ENCODE measurements at regions not wholly inside any gene's neighbourhood (a gene's known extent, or its start where the extent isn't known, plus 50 kb on each side); places are given as distances from the start of the nearest gene placed in this dataset.

DNA sequence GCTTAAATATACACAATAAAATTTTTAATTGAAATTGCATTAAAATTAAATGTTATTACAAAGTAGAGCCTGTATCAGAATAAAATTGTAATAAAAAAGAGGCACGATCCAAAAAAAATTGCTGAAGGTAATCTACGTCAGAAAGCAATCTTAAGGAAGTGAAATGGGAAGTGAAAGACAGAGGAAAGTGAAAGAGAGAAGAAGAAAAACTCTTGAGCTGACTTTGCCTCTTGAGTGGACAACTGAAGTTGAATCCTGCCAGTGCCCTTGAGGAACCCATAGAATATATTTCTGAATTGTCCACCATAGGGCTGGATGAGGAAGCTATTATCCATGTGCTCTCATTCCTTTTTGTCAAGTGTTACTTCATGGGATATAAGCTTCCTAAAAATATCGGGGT lies 285.1 kb upstream of the STAC start:
- no peak for DNase-seq
- Histone ChIP-seq H3K27me3 (no peaks in the 10 kb centered on the region), H3K27ac (no peak overlapping the region), H3K36me3 (no peaks in the 10 kb centered on the region), H3K4me1 (no peaks in the 10 kb centered on the region), H3K9me3 (no peaks in the 10 kb centered on the region), H3K4me3 (replicated peaks in 1 of 3) (no peak overlapping the region)
- intact Hi-C loops (cut with DNase I): no loop called here
- 83 to 84% methylated on average over 3 of the region's 3 CpGs for WGBS, 2 donors
- TF ChIP-seq, protein P1, sequence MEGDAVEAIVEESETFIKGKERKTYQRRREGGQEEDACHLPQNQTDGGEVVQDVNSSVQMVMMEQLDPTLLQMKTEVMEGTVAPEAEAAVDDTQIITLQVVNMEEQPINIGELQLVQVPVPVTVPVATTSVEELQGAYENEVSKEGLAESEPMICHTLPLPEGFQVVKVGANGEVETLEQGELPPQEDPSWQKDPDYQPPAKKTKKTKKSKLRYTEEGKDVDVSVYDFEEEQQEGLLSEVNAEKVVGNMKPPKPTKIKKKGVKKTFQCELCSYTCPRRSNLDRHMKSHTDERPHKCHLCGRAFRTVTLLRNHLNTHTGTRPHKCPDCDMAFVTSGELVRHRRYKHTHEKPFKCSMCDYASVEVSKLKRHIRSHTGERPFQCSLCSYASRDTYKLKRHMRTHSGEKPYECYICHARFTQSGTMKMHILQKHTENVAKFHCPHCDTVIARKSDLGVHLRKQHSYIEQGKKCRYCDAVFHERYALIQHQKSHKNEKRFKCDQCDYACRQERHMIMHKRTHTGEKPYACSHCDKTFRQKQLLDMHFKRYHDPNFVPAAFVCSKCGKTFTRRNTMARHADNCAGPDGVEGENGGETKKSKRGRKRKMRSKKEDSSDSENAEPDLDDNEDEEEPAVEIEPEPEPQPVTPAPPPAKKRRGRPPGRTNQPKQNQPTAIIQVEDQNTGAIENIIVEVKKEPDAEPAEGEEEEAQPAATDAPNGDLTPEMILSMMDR (IDR thresholded peaks at IDR 0.05): no peak
- no peak for TF ChIP-seq POLR2A (IDR thresholded peaks at IDR 0.05)

- TF ChIP-seq, protein P1 (IDR thresholded peaks at IDR 0.05): no peak
- TF ChIP-seq POLR2A (IDR thresholded peaks at IDR 0.05): no peak
- no peaks in the 10 kb centered on the region for H3K9me3 ChIP-seq
- H3K27ac ChIP-seq: no peak overlapping the region
- no peaks in the 10 kb centered on the region for H3K4me1 ChIP-seq
- intact Hi-C loops (cut with DNase I): no loop called here
- no peaks in the 10 kb centered on the region for H3K36me3 ChIP-seq
- H3K27me3 ChIP-seq: no peaks in the 10 kb centered on the region
- DNase-seq: no peak
- H3K4me3 ChIP-seq (replicated peaks in 1 of 3): no peak overlapping the region
- WGBS, 2 donors: 88 to 93% methylated on average over 2 of the region's 2 CpGs
Measured at GRCh38 chr3:36097209-36097608, 283.1 kb upstream of the STAC start.

DNA sequence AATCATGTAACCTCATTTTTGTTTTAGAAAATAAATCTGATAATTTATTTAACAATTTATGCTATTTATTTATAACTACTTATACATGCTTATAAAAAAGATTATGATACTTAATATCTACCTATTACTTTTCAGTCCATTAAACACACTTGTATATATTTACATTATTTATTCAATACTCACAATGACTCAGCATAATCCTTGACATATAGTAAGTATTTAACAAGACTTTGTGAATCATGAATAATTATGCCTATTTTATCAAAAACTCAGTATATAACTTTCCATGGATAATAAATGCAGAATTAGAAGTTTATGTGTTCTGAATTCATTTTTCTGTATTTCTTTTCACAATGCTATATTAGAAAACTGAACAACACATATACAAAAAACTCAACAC lies 266.0 kb upstream of the STAC start:
- H3K9me3 ChIP-seq: no peaks in the 10 kb centered on the region
- no peak overlapping the region for H3K27ac ChIP-seq

GRCh38 chr3:36124118-36124796 lies 256.0 kb upstream of the STAC start:
- Histone ChIP-seq H3K4me1 (no peaks in the 10 kb centered on the region), H3K36me3 (no peaks in the 10 kb centered on the region), H3K4me3 (replicated peaks in 1 of 3) (no peak overlapping the region), H3K27me3 (no peaks in the 10 kb centered on the region), H3K9me3 (no peaks in the 10 kb centered on the region), H3K27ac (no peak overlapping the region)
- DNase-seq: peak in 1 of 2 donors; percentile 1
- 57 to 74% methylated on average over 2 of the region's 2 CpGs for WGBS, 2 donors
- TF ChIP-seq, protein P1 (IDR thresholded peaks at IDR 0.05): peak in 1 of 6 experiments; percentile 26
- TF ChIP-seq POLR2A (IDR thresholded peaks at IDR 0.05): no peak
- intact Hi-C loops (cut with DNase I): no loop called here

More for the DNA sequence above, 266.0 kb upstream of the STAC start:
- intact Hi-C loops (cut with DNase I): no loop called here
- Histone ChIP-seq H3K27me3 (no peaks in the 10 kb centered on the region), H3K4me3 (replicated peaks in 1 of 3) (no peak overlapping the region), H3K4me1 (no peaks in the 10 kb centered on the region), H3K36me3 (no peaks in the 10 kb centered on the region)
- TF ChIP-seq POLR2A (IDR thresholded peaks at IDR 0.05): no peak
- TF ChIP-seq, protein P1 (IDR thresholded peaks at IDR 0.05): no peak
- no peak for DNase-seq

GRCh38 chr3:36132214-36132613 lies 248.1 kb upstream of the STAC start:
- intact Hi-C loops (cut with DNase I): no loop called here
- Histone ChIP-seq H3K4me1 (no peaks in the 10 kb centered on the region), H3K27ac (no peak overlapping the region), H3K27me3 (no peaks in the 10 kb centered on the region), H3K4me3 (replicated peaks in 1 of 3) (no peak overlapping the region), H3K9me3 (no peaks in the 10 kb centered on the region), H3K36me3 (no peaks in the 10 kb centered on the region)
- WGBS, 2 donors: 98% methylated on average over 2 of the region's 2 CpGs
- TF ChIP-seq, protein P1 (IDR thresholded peaks at IDR 0.05): no peak
- TF ChIP-seq POLR2A (IDR thresholded peaks at IDR 0.05): no peak
- DNase-seq: no peak
